Hypothalamus (tissue), 51 donors: ENCODE measurements at regions not wholly inside any gene's neighbourhood (a gene's known extent, or its start where the extent isn't known, plus 50 kb on each side); places are given as distances from the start of the nearest gene placed in this dataset.
A peak's percentile ranks its signal among the peaks of the same experiment; 100 is the strongest.
"Not testable (repeated sequence)": the region's sequence is repeated elsewhere in the genome, so short reads cannot be mapped to it uniquely, and the experiment has no call there.

Experiments
- DNase-seq, 51 donors: peaks; one replicate each; lab custom pipeline; 2025; lab: John Stamatoyannopoulos, UW

DNA sequence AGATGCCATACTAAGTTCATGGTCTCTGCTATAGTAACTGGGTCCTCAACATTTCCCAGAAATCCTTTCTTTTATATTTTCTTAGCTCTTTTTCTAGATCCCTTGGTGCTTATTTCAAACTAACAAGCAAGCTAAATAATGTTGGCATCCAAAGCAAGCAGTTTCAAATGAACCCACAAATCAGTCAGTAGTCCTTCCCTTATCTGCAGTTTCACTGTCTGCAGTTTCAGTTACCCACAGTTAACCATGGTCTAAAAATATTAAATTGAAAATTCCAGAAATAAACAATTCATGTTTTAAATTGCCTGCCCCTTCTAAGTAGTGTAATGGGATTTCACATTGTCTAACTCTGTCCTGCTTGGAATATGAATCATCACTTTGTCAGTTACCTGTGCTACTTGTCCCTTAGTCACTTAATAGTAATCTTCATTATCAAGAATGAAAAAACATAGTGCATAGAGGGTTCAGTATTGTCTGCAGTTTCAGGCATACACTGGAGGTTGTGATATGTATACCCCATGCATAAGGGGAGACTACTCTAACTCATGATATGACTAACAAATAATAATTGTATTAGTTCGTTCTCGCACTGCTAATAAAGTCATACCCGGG is 633.7 kb downstream of the MECOM start:
- no peak for DNase-seq

DNA sequence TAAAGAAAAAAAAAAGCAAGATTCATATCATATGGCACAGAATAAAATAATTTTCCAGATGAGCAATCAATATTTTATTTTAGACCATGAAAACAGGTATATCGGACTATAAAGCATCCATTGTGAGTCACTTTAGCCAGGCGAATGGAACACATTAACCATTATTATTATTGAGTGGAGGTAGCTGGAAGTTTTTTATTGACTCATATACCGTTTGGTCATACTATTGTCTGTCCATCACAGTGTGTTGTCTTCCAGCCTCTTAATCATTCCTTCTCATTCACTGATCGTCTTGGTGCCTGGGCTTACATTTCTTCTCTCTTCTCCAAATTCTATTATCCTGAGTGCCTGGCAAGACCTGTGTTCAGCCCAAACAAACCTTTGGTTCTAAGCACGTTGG is 634.8 kb downstream of the MECOM start:
- no peak for DNase-seq

DNA sequence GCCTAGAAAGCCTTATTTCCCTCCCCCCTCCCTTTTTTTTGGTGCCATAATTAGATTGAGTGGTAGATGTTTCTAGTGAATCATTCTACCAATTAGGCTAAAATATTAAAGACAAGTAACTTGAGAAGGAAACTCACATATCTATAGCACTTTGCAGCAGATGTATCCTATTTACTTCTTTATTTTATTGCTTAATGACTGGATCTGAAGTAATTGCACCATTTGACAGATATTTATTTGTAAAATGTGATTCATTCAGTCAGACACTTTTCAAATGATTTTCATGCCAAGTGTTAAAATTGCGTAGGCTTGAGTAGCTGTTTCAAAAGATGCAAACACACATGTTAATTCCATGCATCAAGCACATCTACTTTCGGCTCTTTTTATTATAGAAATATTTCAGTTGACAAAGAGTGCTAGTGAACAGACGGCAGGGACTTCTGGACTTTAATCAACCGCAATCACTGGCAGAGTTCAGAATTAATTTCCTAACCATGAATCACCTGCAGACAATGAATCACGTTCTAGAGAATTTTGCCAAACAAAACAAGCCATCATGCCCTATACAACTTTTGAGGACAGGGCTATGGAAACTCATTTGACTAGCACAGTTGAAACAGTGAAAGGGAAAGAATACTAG is 636.8 kb downstream of the MECOM start:
- no peak for DNase-seq

DNA sequence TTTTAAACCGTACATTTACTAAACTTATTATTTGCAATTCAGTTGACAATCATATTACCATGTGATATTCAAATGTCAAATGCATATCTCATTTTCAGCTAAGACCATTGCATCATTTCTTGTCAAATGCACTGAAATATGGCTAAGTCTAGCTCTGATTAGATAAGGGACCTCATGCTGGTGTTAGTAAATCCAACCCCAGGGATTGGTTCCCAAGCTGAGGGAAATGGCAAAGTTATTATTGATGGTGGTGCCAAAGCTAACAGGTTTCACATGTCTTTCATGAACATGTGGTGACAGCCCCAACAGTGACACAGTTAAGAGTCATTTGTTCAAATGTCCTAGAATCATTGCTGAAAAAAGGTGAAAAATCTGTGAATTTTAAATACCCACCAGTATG is 641.1 kb downstream of the MECOM start:
- no peak for DNase-seq

DNA sequence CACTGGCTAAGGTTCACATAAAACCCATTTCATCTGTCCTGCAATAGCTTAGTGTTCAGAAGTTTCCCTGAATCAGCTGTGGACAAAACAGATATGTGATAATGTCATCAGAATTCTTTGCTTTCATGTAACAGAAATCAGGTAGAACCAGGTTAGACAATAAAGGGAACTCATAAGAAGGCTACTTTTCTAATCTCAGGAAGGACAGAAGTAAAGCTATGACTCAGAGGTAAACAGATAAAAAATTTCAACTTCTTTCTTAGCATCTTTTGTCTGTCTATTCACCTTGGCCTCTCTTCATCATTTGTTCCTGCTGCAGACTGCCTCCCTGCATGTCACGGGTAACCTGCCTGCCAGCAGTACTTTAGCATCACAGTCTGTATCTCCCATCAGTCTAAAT is 643.1 kb downstream of the MECOM start:
- no peak for DNase-seq

DNA sequence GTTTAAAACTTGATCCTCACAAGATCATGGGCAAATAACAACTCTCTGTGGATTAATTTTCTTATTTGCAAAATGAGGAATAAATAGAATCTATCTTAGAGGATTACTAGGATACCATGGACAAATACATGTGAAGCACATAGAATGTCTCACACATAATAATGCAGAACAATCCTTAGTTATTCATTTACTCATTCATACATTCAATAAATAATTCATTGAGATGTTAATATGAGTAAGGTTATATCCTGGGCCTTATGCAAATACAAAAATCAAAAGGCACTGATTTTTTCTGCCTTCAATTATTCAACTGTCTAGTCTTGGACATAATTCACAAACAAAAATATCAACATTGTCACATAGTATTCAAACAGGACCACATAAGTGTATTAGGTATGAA is 654.1 kb downstream of the MECOM start:
- no peak for DNase-seq

DNA sequence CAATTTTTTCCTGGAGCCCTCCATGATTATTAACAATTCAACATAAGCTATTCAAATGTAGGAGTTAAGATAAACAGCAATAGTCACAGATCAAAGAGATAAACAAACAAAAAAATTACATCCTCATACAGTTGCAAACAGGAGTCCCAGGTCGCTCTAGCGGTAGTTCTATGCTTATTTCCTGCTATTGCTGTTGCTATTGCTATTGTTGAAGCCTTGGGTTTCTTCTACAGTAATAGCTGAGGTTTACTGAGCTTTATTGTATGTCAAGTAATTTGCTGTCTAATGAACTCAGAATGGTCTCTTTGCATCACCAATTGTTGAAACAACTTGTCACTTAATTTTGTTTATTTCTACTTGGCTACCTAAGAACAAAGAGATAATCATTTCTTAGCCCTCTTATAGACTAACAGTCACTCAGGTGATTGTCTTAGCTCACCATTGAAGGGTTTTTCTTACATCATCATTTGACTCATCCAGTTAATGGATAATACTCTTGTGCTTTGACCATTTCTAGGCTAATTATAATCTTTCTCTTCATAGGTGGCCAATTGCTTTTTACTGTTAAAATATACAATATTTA is 654.6 kb downstream of the MECOM start:
- DNase-seq, result no peak

DNA sequence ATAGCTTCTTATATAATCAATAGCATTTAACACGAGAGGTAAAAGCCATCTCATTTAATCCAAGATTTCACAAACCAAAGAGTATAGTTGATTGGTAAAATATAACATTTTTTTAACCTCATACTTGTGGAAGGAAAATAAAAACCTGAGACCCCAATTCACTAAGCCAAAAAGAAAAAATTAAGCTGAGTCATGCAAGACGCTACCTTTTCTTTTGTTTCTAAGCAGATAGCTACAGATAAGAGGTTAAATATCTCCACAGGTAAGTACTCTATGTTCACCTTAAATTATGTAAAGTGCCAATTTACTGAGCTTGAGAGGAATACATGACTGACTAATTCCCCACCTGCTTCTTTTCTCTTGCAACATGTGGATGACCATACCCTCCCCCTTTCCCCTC is 656.4 kb downstream of the MECOM start:
- no peak for DNase-seq

DNA sequence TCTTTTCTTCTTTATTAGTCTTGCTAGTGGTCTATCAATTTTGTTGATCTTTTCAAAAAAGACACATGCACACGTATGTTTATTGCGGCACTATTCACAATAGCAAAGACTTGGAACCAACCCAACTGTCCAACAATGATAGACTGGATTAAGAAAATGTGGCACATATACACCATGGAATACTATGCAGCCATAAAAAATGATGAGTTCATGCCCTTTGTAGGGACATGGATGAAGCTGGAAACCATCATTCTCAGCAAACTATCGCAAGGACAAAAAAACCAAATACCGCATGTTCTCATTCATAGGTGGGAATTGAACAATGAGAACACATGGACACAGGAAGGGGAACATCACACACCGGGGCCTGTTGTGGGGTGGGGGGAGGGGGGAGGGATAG is 657.1 kb downstream of the MECOM start:
- not testable (repeated sequence) for DNase-seq

DNA sequence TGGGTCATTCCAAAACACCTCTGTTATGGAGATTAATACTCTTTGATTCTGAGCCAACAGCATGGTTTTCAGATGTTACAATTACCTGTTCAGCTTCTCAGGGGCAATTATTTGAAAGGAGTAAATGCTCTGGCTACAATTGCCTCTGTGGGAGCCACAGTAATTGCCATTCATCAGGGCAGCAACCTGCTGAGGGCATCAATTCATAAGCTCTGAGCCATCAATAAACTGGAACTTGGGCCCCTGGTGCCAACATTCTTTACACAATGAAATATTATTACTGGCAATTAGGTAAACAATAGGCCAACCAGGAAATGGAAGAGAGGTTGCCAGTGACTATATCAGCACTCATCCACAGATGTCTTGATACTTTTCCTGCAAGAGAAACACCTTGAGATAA is 660.8 kb downstream of the MECOM start:
- DNase-seq, result no peak

DNA sequence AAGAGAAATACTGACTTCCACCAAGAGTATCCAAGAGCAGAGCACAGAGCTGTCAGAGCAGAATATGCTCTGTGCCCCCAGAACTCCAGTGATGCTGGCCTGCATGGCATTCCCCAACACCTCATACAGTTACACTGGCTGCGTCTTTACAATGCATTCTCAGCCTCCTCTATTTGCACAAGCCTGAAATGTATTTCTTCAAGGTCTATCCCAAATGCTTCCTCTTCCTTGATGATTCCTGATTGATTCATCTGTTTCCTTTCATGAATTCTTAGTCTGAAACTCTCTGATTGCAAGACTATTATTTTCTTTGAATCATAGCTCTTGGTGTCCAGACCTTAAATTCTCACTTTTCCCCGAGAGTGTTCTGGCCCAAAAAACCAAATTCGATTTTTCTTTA is 664.7 kb downstream of the MECOM start:
- DNase-seq, result no peak

DNA sequence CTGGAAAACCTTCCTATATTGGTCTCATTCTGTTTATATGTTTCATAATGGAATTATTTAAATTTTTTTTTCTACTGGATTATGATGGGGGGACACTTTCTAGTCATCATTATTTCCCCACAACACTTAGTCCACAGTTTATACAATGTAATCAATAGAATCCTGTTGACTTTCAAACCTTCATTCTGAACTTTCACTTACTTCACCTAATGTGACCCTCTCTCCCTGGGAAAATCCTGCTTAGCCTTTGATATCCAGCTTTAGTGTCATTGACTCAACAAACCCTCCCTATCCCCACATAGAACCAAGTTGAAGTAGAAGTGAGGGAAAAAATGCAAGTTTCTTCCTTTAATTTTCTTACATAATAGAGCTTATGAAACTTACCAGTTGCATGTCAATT is 666.0 kb downstream of the MECOM start:
- no peak for DNase-seq

DNA sequence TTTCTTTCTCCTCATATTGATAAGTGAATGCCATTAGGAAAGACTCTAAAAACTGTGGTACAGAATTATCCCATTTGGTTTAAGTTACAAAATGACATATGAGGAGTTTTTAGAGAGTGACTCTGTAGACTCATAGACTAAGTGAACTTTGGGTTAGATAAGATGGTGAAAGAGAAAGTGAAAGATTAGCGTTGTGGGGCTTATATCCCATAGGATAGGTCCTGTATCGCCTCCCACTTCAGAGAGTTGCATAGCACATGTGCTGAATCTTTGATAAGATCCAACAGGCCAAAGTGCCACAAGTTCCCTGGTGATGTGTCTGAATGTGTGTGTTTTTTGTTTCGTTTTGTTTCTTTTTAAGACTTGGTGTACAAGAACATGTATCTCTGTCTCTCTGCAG is 666.9 kb downstream of the MECOM start:
- DNase-seq, result no peak

DNA sequence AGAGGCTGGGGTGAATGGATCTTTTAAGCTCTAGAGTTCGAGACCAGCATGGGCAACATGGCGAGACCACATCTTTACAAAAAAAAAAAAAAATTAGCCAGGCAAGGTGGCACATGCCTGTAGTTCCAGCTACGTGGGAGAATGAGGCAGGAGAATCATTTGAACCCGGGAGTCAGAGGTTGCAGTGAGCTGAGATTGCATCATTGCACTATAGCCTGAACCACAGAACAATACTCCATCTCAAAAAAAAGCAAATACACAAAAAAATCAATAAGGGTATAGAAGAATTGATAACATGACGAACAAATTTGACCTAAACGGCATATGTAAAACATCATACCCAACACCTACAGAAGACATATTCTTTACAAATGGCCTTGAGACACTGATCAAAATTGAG is 668.4 kb downstream of the MECOM start:
- no peak for DNase-seq

DNA sequence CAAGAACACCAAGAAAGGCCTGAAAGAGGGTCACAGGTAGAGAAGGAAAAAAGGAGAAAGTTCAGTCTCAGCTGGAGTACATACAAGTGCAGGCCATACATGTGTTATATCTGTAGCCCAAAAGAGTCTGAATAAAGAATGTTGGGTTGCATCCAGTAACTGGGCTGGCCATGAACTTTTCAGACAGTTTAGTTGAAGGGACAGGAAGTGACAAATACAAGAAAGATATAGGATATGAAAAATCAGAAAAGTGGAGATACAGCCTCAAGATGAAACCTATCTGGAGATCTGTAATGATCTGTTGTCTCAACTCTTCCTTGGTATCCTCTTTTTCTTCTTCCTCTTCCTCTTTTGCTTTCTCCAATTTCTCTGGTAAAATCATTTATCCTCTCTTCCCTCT is 671.7 kb downstream of the MECOM start:
- no peak for DNase-seq

DNA sequence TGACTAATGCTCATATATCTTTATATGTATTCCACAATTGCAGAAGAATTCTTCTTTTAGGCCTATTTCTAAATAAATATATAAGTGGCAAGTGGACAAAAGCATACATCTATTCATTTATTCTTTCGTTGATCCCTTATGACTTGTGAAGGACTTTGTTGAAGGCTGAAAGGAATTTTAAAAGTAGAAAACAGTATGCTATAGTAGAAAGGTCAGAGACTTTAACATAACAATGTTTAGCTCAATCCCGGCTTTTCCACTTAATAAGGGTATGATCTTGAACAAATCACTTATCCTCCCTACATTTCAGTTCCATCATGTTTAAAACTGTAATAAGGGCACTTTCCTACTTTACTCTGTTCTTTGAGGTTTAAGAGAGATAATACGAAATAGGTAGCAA is 672.9 kb downstream of the MECOM start:
- no peak for DNase-seq

DNA sequence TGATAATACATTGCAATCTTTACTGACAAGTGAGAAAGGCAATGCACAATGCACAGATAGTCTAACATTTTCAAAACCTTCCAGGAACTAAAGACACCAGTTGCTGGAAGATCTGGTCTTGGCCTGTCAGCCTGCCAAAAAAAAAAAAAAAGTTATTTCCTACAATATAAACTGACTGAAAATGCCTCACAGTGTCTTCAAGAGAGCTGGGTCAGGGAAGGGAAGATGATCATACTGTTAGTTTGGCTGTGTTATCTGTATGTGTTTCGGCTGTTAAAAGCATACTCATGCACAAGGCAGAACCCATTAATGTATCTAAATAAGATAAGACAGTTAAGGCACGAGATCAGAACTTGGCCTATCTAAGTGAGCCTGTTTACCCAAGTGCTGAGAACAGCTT is 673.4 kb downstream of the MECOM start:
- DNase-seq, result no peak

DNA sequence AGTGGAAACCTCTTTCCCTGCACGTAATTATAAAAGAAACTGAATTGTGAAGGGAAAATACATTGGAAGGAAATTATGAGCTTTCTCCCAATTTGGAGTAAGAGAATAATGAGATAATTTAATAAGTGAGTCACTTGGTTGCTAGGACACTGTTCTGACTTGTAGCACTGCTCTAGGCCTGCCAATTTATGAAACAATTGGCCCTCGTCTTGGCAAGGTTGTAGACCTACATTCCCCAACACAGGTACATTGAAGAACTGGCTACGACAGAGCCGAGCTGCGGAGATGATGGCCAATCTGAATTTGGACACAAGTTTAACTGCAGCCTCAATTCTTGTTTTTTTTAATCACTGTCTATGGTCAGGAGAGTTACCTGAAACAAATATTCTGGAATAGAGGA is 674.1 kb downstream of the MECOM start:
- peak in 2 of 51 donors; percentile 0 to 1 for DNase-seq

DNA sequence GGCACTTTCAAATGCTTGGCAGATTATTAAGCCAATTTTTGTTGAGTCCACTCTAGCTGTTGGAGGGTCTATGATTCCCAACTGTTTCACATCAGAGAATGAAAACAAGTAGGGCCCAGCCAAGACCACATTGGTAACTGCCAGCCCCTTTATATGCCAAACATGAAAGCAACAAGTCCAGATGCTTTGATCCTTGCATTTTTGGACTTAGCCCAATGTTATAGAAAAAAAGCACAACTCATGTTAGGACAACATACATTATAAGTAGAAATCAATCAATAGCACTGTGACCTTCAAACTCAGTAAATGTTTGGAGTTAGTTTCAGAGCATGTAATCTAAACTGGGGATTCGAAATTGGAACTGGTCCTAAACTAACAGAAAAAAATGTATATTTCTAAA is 674.7 kb downstream of the MECOM start:
- no peak for DNase-seq

DNA sequence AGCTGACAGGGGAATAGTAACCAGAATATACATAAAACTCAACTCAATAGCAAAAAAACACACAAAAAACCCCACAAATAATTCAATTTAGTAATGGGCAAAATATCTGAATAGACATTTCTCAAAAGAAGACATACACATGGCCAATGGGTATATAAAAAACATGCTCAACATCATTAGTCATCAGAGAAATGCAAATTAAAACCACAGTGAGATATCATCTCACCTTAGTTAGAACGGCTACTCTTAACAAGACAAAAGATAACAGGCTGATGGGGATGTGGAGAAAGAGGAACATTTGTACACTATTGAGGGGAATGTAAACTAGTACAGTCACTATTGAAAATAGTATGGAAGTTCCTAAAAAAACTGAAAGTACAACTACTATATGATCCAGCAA is 678.6 kb downstream of the MECOM start:
- DNase-seq, result no peak

DNA sequence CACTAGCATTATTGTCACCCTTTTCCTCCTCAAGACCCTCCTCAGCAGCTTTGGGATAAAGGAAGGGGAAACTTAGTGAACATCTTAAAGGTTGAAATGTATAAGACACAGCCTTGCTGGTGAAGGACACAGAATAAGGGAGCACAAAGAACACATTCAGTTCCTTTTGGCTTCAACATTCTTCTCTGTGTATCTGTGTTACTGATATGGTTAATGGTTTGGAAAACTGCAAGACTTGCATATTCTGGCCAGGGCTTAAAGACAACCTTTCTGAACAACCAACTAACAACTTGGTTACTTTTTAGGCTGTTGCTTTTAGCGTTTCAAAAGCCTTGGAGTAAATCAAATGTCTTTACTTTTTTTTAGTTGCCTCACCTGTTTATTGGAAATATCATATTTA is 680.5 kb downstream of the MECOM start:
- DNase-seq, result no peak

DNA sequence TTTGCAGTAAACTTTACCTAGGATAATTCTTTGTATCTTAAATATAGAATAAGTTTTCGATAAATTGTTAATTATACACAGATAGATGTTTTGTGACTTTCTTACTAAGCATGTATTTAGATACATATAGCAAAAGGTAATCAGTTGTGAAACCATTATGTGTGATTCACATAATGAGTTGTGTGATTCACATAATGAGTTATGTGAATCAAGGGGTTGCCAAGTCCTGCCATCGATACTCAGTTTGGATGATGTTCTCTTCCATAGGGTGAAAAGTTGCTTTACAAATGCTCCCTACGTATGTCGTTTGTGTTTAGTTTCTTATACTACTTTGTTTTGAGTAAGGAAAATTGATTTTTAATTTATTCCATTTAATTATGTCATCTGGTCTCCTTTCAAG is 682.1 kb downstream of the MECOM start:
- no peak for DNase-seq
